HL-60/S4 treated with phorbol 12-myristate 13-acetate at 8.2 ng/mL for 4 days and 3 days (cell line): ENCODE measurements at regions not wholly inside any gene's neighbourhood (a gene's known extent, or its start where the extent isn't known, plus 50 kb on each side); places are given as distances from the start of the nearest gene placed in this dataset.

Experiments used
- in situ Hi-C: fragments of 300-500 bp; cut with MboI; formaldehyde crosslinking; loops from 2 replicates; pipeline ENCODE4 v1.15.0; 2022; ENCODE audit warnings: low sequenced_read_pairs

- in situ Hi-C loops, result no loop called here
Measured at GRCh38 chr9:90033028-90033650, 428.3 kb downstream of the GADD45G start.

DNA sequence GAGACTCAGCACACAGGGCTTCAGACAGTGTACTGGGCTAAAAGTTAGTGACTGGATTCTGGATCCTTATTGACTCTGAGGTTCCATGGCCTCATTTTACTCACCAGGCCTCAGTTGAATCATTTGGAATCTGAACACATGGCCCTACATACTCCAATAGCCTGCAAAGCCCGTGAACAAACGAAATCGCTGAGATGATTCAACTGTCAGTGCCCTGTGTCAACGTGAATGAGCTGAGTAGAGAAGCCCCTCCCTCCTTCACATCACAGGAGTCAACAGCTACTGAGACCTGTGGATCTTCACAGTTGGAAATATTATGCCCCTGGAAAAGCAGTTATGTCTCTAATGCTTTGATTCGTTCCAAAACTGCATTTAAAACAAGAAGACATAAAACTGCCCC, 429.3 kb downstream of the GADD45G start:
- in situ Hi-C loops, result no loop called here

GRCh38 chr9:90035471-90035870, 430.7 kb downstream of the GADD45G start:
- in situ Hi-C loops, result no loop called here

DNA sequence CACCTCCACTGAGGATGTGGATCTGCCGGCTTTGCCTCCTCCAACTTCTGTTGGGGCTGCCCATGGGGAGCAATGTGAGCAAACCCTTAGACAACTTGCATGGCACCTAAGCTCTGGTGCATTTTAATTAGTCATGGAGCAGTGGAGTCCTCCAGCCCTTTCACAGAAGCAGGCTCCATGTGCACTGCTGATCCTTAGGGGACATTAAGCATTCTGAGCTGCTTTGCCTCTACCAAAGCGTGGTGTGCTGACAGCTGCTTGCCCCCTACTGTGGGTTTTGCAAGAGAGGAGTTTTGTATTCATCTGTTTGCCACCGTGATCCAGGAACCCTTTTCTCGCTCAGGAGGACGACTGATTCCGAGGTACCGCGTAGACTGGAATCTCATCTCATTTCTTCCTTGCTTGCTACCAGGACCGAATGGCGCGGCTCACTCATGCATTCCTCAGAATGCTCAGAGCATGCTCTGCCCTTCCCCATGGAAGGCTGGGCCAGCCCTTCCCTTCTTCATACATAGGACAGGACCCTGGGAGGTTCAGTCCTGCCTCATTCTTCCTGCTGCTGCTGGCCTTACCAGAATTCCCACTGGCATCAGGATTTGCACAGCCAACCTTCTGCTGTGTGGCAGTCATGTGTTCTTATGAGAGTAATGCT, 432.5 kb downstream of the GADD45G start:
- in situ Hi-C loops, result no loop called here

GRCh38 chr9:90038763-90039162, 434.0 kb downstream of the GADD45G start:
- in situ Hi-C loops, result no loop called here

GRCh38 chr9:90044263-90044662, 439.5 kb downstream of the GADD45G start:
- in situ Hi-C loops, result no loop called here

DNA sequence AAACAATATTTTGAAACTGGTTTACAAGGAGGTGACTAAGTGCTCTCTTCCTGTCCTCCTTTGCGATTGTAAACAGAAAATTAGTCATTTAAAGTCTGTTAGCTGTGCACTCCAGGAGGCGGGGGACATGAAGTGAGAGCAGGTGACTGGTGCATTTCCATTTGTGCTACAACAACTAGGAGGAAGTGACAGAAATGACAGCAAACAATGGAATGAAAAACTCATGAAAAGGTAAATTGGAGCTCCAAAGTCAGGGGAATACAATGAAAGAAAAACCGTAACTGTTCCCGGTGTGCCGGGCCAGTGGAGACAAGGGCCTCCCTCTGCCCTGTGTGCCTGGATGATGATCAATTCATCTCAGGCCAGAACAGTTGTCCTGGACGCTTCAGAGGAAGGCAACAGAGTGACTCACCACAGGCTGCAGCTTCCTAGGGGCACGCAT, 439.9 kb downstream of the GADD45G start:
- in situ Hi-C loops, result no loop called here

GRCh38 chr9:90046317-90046861, 441.6 kb downstream of the GADD45G start:
- in situ Hi-C loops, result no loop called here

- in situ Hi-C loops, result no loop called here
Measured at GRCh38 chr9:90047828-90048227, 443.0 kb downstream of the GADD45G start.

DNA sequence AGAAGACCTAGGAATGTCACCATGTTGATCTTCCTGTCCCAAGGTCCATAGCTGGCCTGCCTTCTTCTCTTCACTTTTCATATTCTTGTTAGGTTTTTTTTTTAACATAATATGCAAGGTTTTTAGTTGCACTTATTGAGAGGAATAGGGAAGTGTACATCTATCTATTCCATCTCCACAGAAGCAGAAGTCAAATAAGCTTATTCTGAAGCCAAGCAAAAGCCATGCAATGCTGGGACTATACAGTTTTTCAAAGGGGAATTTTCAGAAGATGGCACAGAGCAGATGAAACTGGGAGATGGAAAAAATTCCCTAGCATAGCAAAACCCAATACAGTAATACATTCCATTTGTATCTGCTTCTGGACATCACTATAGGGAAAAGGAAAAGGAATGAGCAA, 447.6 kb downstream of the GADD45G start:
- in situ Hi-C loops, result no loop called here

- in situ Hi-C loops, result no loop called here
Measured at GRCh38 chr9:90053027-90053426, 448.2 kb downstream of the GADD45G start.

DNA sequence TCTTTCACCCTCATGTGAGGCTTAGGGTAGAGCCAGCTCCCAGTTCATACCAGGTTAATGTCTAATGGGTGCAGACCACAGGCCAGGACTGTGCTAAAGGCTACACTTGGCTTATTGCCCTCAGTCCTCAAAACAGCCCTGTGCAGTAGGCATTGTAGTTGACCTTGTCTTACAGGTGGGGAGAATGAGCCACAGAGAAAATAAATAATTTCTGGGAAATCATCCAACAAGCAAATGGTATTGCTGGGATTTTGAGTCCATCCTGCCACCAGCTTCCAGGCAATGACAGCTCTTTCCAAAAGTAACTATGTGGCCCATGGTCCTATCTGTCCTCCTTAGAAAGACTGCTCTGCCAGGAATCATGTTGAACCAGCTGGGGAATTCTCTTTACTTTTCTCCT, 450.0 kb downstream of the GADD45G start:
- in situ Hi-C loops, result no loop called here

DNA sequence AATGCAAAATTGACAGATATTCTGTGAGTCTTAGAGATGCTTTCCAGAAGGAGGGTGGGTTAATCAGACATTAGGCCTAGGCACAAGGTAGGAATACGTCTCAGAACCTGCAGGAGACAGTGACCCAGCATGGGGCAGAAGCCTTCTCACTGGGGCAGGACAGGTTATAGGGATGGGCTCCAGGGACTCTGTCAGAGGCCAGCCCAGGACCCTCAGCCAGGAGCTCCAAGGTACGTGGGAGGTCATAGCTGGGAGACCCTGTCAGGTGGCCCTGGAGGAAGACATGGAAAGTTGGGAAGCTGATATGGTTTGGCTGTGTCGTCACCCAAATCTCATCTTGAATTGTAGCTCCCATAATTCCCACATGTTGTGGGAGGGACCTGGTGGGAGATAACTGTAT, 450.4 kb downstream of the GADD45G start:
- in situ Hi-C loops, result no loop called here

DNA sequence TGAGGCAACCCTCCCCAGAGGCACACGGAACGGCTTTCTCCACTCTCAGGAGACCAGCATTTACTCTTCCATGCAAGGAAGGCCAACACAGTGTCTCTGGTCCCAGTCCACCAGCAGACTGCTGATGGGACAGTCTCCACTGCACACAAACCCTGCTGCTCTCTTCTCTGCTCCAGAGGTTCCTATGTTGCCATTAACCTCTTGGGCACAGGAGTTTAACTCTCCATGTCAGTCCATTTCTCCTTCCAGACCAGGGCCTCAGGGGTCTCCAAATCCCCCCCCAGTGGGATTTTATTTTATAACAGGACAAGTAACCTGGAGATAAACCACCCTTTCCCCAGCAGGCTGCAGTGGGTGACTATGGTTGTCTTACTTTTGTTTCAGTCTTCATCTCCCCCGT, 452.5 kb downstream of the GADD45G start:
- in situ Hi-C loops, result no loop called here

GRCh38 chr9:90058182-90058763, 453.5 kb downstream of the GADD45G start:
- in situ Hi-C loops, result no loop called here

- in situ Hi-C loops, result no loop called here
Measured at GRCh38 chr9:90059436-90059835, 454.6 kb downstream of the GADD45G start.

GRCh38 chr9:90060256-90060655, 455.4 kb downstream of the GADD45G start:
- in situ Hi-C loops, result no loop called here

GRCh38 chr9:90061187-90061586, 456.4 kb downstream of the GADD45G start:
- in situ Hi-C loops, result no loop called here

GRCh38 chr9:90062982-90063381, 458.2 kb downstream of the GADD45G start:
- in situ Hi-C loops, result no loop called here

DNA sequence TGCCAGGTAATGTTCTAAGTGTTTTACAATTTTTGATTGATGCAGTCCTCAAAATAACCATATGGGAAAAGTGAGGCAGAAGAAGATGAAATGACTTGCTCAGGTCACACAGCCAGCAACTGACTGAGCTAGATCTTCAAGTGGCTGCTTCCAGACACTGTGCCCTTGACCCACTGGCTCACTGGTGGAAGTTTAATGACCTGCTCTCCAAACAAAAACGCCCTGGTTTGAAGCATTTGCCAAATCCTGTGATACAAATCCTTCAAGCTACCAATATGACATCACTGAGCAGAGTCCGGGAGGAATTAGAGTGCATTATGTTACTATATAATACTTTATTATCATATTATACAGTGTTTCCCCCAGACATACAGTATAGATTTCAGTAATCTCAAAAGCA, 459.4 kb downstream of the GADD45G start:
- in situ Hi-C loops, result no loop called here

- in situ Hi-C loops, result no loop called here
Measured at GRCh38 chr9:90064971-90065370, 460.2 kb downstream of the GADD45G start.

DNA sequence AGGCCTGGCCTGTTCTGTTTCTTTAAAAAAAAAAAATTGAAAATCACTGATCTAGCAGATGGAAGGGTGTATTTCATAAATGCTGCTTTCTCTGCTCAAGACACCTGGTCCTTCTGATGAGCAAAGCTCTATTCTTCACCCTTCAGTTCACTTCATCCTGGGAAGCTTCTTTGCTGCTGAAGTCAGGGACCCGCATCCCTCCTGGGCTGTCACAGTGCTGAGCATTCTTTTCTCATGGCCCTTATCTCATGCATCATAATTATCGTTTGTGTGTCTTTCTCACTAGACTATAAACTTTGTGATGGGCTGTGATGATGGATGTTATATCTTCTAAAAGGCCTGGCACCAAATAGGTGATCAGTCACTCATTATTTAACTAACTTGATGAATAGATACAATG, 461.0 kb downstream of the GADD45G start:
- in situ Hi-C loops, result no loop called here
